Breast epithelium (tissue), 3 donors: ENCODE measurements at regions not wholly inside any gene's neighbourhood (a gene's known extent, or its start where the extent isn't known, plus 50 kb on each side); places are given as distances from the start of the nearest gene placed in this dataset.

Experiments
- CTCF ChIP-seq, 3 donors: fragments of 450-650 bp; IDR thresholded peaks; one replicate each; pipeline ENCODE4 v1.5.1; 2016 to 2017; ENCODE audit warnings: antibody characterized with exemption in 3 of 3, mild to moderate bottlenecking in 3 of 3, moderate library complexity in 3 of 3
- POLR2A ChIP-seq: fragments of 450-650 bp; IDR thresholded peaks from one replicate; pipeline ENCODE4 v1.6.1; 2016; ENCODE audit warnings: antibody characterized with exemption, mild to moderate bottlenecking, moderate library complexity
- POLR2AphosphoS5 ChIP-seq, 3 donors: sonication (generic); formaldehyde crosslinking; IDR thresholded peaks; one replicate each; pipeline ENCODE4 v1.6.1; 2017; ENCODE audit warnings: antibody characterized with exemption in 3 of 3

- no peak for TF ChIP-seq CTCF (IDR thresholded peaks at IDR 0.05)
- TF ChIP-seq POLR2A, result no peak
- no peak for TF ChIP-seq POLR2AphosphoS5 (IDR thresholded peaks at IDR 0.05)
These were observed 317.7 kb downstream of the PAPSS1 start for GRCh38 chr4:107402291-107402690.
